GM12873 (cell line): ENCODE measurements at regions not wholly inside any gene's neighbourhood (a gene's known extent, or its start where the extent isn't known, plus 50 kb on each side); places are given as distances from the start of the nearest gene placed in this dataset.

ENCODE experiments used
- CTCF ChIP-seq: IDR thresholded peaks from 2 replicates; pipeline ENCODE4 v1.5.1; 2012; ENCODE audit warnings: low read depth, mild to moderate bottlenecking, moderate library complexity, low read length, control low read depth; ENCODE audit not compliant: insufficient read depth; ENCODE audit errors: missing control alignments

- TF ChIP-seq CTCF = no peak
Measured at GRCh38 chr15:62706317-62706716, 336.2 kb upstream of the TPM1 start.

- TF ChIP-seq CTCF = no peak
Measured at GRCh38 chr15:62708470-62708869, 334.1 kb upstream of the TPM1 start.

GRCh38 chr15:62709261-62709660 lies 333.3 kb upstream of the TPM1 start:
- no peak for TF ChIP-seq CTCF

GRCh38 chr15:62711691-62712454 lies 330.7 kb upstream of the TPM1 start:
- TF ChIP-seq CTCF = no peak

GRCh38 chr15:62712455-62712839 lies 330.1 kb upstream of the TPM1 start:
- TF ChIP-seq CTCF = no peak

- TF ChIP-seq CTCF = no peak
Measured at GRCh38 chr15:62715946-62716345, 326.6 kb upstream of the TPM1 start.

GRCh38 chr15:62717496-62717895 lies 325.1 kb upstream of the TPM1 start:
- TF ChIP-seq CTCF = no peak

- TF ChIP-seq CTCF = no peak
Measured at GRCh38 chr15:62719316-62719715, 323.2 kb upstream of the TPM1 start.
